22Rv1 (cell line): ENCODE measurements at regions not wholly inside any gene's neighbourhood (a gene's known extent, or its start where the extent isn't known, plus 50 kb on each side); places are given as distances from the start of the nearest gene placed in this dataset.

Experiments
- ZFX ChIP-seq: fragments of 450-650 bp; IDR thresholded peaks from 2 replicates; pipeline ENCODE4 v1.6.1; 2017; ENCODE audit warnings: antibody characterized with exemption, borderline replicate concordance
- TF ChIP-seq, protein P1 (sequence below): fragments of 450-650 bp; IDR thresholded peaks from 2 replicates; pipeline ENCODE4 v1.5.1; 2017; ENCODE audit warnings: mild to moderate bottlenecking

DNA sequence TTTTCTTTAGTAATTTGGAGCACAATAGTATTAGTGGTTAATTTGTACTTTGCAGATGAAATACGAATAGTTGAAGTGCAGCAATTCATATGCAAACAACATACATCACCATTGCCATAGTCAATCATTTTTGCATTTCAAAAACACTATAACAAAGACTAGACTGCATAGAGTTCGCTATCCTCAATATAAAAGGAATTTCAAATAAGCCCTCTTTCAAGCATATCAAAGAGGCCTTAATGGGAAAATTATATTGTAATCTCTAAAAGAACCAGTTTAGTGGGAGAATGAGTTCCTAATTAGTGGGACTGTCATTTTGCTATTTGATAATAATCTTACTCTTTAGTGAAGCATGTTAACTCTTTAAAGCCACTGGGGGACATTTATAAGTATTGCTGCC, 2302.3 kb upstream of the C9orf72 start:
- TF ChIP-seq, protein P1, sequence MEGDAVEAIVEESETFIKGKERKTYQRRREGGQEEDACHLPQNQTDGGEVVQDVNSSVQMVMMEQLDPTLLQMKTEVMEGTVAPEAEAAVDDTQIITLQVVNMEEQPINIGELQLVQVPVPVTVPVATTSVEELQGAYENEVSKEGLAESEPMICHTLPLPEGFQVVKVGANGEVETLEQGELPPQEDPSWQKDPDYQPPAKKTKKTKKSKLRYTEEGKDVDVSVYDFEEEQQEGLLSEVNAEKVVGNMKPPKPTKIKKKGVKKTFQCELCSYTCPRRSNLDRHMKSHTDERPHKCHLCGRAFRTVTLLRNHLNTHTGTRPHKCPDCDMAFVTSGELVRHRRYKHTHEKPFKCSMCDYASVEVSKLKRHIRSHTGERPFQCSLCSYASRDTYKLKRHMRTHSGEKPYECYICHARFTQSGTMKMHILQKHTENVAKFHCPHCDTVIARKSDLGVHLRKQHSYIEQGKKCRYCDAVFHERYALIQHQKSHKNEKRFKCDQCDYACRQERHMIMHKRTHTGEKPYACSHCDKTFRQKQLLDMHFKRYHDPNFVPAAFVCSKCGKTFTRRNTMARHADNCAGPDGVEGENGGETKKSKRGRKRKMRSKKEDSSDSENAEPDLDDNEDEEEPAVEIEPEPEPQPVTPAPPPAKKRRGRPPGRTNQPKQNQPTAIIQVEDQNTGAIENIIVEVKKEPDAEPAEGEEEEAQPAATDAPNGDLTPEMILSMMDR, result no peak
- TF ChIP-seq ZFX, result no peak
